GM23248 (cell line): ENCODE measurements at regions not wholly inside any gene's neighbourhood (a gene's known extent, or its start where the extent isn't known, plus 50 kb on each side); places are given as distances from the start of the nearest gene placed in this dataset.

Source experiments
- EZH2 ChIP-seq: fragments of 200-600 bp; sonication (generic); IDR thresholded peaks from 2 replicates; pipeline ENCODE4 v1.6.1; 2018; ENCODE audit warnings: antibody characterized with exemption, mild to moderate bottlenecking; ENCODE audit not compliant: insufficient read depth, poor library complexity, severe bottlenecking
- EZH2phosphoT487 ChIP-seq: fragments of 200-600 bp; sonication (generic); IDR thresholded peaks from 2 replicates; pipeline ENCODE4 v1.6.1; 2018; ENCODE audit warnings: antibody characterized with exemption, moderate library complexity, mild to moderate bottlenecking, low read depth; ENCODE audit not compliant: insufficient read depth

GRCh38 chr15:81495780-81496467, 121.9 kb upstream of the TMC3 start:
- no peak for TF ChIP-seq EZH2
- TF ChIP-seq EZH2phosphoT487 = no peak
